SK-N-SH treated with all-trans-retinoic acid at 6 μM for 48 hours (cell line): ENCODE measurements at regions not wholly inside any gene's neighbourhood (a gene's known extent, or its start where the extent isn't known, plus 50 kb on each side); places are given as distances from the start of the nearest gene placed in this dataset.

ENCODE experiments used
- ATAC-seq: fragments of 200-7000 bp; cut with Tn5 transposase; 3 replicates; pipeline ENCODE4 v1.9.1; 2020; ENCODE audit warnings: mild to moderate bottlenecking, moderate library complexity
- ARNTL ChIP-seq: fragments of 450-650 bp; formaldehyde crosslinking; IDR thresholded peaks from 2 replicates; pipeline ENCODE4 v1.5.0; 2020; ENCODE audit warnings: low read depth, mild to moderate bottlenecking, moderate library complexity, borderline replicate concordance
- BACH2 ChIP-seq: fragments of 250-450 bp; sonication (Bioruptor Pico); IDR thresholded peaks from 2 replicates; pipeline ENCODE4 v1.9.0; 2021; ENCODE audit warnings: mild to moderate bottlenecking, borderline replicate concordance
- CREB5 ChIP-seq: fragments of 250-450 bp; sonication (Bioruptor Pico); IDR thresholded peaks from 2 replicates; pipeline ENCODE4 v1.5.1; 2020; ENCODE audit warnings: low read depth, mild to moderate bottlenecking, moderate library complexity
- CSDC2 ChIP-seq: fragments of 250-450 bp; sonication (Bioruptor Pico); IDR thresholded peaks from 2 replicates; pipeline ENCODE4 v1.5.0; 2020; ENCODE audit warnings: mild to moderate bottlenecking, moderate library complexity
- CSRNP3 ChIP-seq: fragments of 250-450 bp; sonication (Bioruptor Pico); IDR thresholded peaks from 2 replicates; pipeline ENCODE4 v1.5.1; 2021; ENCODE audit warnings: mild to moderate bottlenecking, moderate library complexity
- ESRRG ChIP-seq: fragments of 250-450 bp; sonication (Bioruptor Pico); IDR thresholded peaks from 2 replicates; pipeline ENCODE4 v1.6.1; 2021; ENCODE audit warnings: mild to moderate bottlenecking
- GLIS3 ChIP-seq: fragments of 250-450 bp; sonication (Bioruptor Pico); IDR thresholded peaks from 2 replicates; pipeline ENCODE4 v1.5.0; 2020; ENCODE audit warnings: mild to moderate bottlenecking, moderate library complexity
- ISL1 ChIP-seq: fragments of 250-450 bp; sonication (Bioruptor Pico); IDR thresholded peaks from 2 replicates; pipeline ENCODE4 v2.1.2; 2022; ENCODE audit warnings: mild to moderate bottlenecking, moderate library complexity
- PATZ1 ChIP-seq: fragments of 250-450 bp; sonication (Bioruptor Pico); IDR thresholded peaks from 2 replicates; pipeline ENCODE4 v1.8.0; 2020; ENCODE audit warnings: mild to moderate bottlenecking, moderate library complexity, borderline replicate concordance
- POU6F1 ChIP-seq: fragments of 250-450 bp; sonication (Bioruptor Pico); IDR thresholded peaks from 2 replicates; pipeline ENCODE4 v1.8.0; 2021; ENCODE audit warnings: low read depth, mild to moderate bottlenecking, moderate library complexity, borderline replicate concordance
- PPARA ChIP-seq: fragments of 250-450 bp; sonication (Bioruptor Pico); IDR thresholded peaks from 2 replicates; pipeline ENCODE4 v1.5.0; 2020; ENCODE audit warnings: mild to moderate bottlenecking, borderline replicate concordance
- RARB ChIP-seq: fragments of 250-450 bp; sonication (Bioruptor Pico); IDR thresholded peaks from 2 replicates; pipeline ENCODE4 v1.8.0; 2021; ENCODE audit warnings: mild to moderate bottlenecking, moderate library complexity
- SNAI2 ChIP-seq: fragments of 250-450 bp; sonication (Bioruptor Pico); IDR thresholded peaks from 2 replicates; pipeline ENCODE4 v1.5.0; 2020; ENCODE audit warnings: mild to moderate bottlenecking, moderate library complexity
- TCF4 ChIP-seq: fragments of 250-450 bp; sonication (Bioruptor Pico); IDR thresholded peaks from 2 replicates; pipeline ENCODE4 v1.8.0; 2021; ENCODE audit warnings: mild to moderate bottlenecking, moderate library complexity, borderline replicate concordance
- TOX ChIP-seq: fragments of 250-450 bp; sonication (Bioruptor Pico); IDR thresholded peaks from 2 replicates; pipeline ENCODE4 v1.8.0; 2021; ENCODE audit warnings: mild to moderate bottlenecking, moderate library complexity, borderline replicate concordance
- TSHZ2 ChIP-seq: fragments of 250-450 bp; sonication (Bioruptor Pico); IDR thresholded peaks from 2 replicates; pipeline ENCODE4 v1.5.0; 2020; ENCODE audit warnings: mild to moderate bottlenecking, moderate library complexity
- ZC3H10 ChIP-seq: fragments of 250-450 bp; sonication (Bioruptor Pico); IDR thresholded peaks from 2 replicates; pipeline ENCODE4 v1.5.1; 2021; ENCODE audit warnings: mild to moderate bottlenecking, moderate library complexity
- ZFP3 ChIP-seq: fragments of 250-450 bp; sonication (Bioruptor Pico); IDR thresholded peaks from 2 replicates; pipeline ENCODE4 v1.5.0; 2020; ENCODE audit warnings: mild to moderate bottlenecking, moderate library complexity
- ZNF565 ChIP-seq: fragments of 450-650 bp; formaldehyde crosslinking; conservative IDR thresholded peaks from 2 replicates; pipeline ENCODE4 v1.5.0; 2020; ENCODE audit warnings: low read depth, mild to moderate bottlenecking, moderate library complexity
- ZNF70 ChIP-seq: fragments of 450-650 bp; formaldehyde crosslinking; IDR thresholded peaks from 2 replicates; pipeline ENCODE4 v1.5.0; 2020; ENCODE audit warnings: mild to moderate bottlenecking, moderate library complexity
- ZNF8 ChIP-seq: fragments of 450-650 bp; formaldehyde crosslinking; IDR thresholded peaks from 2 replicates; pipeline ENCODE4 v1.5.0; 2020; ENCODE audit warnings: mild to moderate bottlenecking, moderate library complexity

- TF ChIP-seq RARB (CRISPR knock-in tag) (no peak), ZC3H10 (CRISPR knock-in tag) (no peak), SNAI2 (CRISPR knock-in tag) (no peak), TCF4 (CRISPR knock-in tag) (0 out of 2 replicates have a peak, but pooled peaks have one; percentile 47)
- TF ChIP-seq, all 23 proteins: peak for 1
- ATAC-seq: no peak
Observed at GRCh38 chr9:32072570-32072969, 311.9 kb upstream of the ACO1 start.

GRCh38 chr9:32092031-32092430, 292.4 kb upstream of the ACO1 start:
- ATAC-seq: no peak
- TF ChIP-seq TCF4 (CRISPR knock-in tag) (no peak), CREB5 (CRISPR knock-in tag) (no peak), ISL1 (CRISPR knock-in tag) (no peak), ARNTL (CRISPR knock-in tag) (no peak), TOX (no peak), ZC3H10 (CRISPR knock-in tag) (no peak), PATZ1 (CRISPR knock-in tag) (no peak), ZNF8 (CRISPR knock-in tag) (no peak), CSDC2 (no peak), ESRRG (CRISPR knock-in tag) (no peak), TSHZ2 (CRISPR knock-in tag) (no peak), ZNF565 (CRISPR knock-in tag) (no peak), GLIS3 (CRISPR knock-in tag) (no peak), CSRNP3 (CRISPR knock-in tag) (no peak), PPARA (no peak), POU6F1 (CRISPR knock-in tag) (no peak)

GRCh38 chr9:32117291-32117690, 267.2 kb upstream of the ACO1 start:
- ATAC-seq: no peak
- TF ChIP-seq TOX (no peak), ZFP3 (CRISPR knock-in tag) (no peak), RARB (CRISPR knock-in tag) (no peak), CSDC2 (no peak), CREB5 (CRISPR knock-in tag) (no peak), ZNF8 (CRISPR knock-in tag) (no peak), ESRRG (CRISPR knock-in tag) (no peak), ZNF70 (CRISPR knock-in tag) (no peak), TSHZ2 (CRISPR knock-in tag) (no peak), TCF4 (CRISPR knock-in tag) (no peak), ZC3H10 (CRISPR knock-in tag) (no peak), PATZ1 (CRISPR knock-in tag) (no peak), ISL1 (CRISPR knock-in tag) (no peak), BACH2 (no peak)
